ENCODE measurements at regions not wholly inside any gene's neighbourhood (a gene's known extent, or its start where the extent isn't known, plus 50 kb on each side); places are given as distances from the start of the nearest gene placed in this dataset.

DNA sequence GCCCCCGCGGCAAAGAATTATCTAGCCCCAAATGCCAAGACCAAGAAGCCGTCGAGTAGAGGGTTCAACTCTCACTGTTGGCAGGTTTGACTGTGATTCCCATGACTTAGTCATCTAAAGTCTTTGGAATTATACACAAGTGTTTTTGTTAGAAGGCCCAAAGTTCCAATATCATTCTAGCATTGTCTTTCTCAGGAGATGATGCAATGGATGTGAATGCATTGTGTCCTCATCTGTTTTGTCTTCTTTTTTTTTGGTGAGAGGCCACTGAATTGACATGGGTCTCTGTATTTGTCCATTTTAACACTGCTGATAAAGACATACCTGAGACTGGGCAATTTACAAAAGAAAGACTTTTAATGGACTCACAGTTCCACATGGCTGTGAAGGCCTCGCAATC is 290.5 kb upstream of the ZFP64 start:
- TF ChIP-seq, protein P1, sequence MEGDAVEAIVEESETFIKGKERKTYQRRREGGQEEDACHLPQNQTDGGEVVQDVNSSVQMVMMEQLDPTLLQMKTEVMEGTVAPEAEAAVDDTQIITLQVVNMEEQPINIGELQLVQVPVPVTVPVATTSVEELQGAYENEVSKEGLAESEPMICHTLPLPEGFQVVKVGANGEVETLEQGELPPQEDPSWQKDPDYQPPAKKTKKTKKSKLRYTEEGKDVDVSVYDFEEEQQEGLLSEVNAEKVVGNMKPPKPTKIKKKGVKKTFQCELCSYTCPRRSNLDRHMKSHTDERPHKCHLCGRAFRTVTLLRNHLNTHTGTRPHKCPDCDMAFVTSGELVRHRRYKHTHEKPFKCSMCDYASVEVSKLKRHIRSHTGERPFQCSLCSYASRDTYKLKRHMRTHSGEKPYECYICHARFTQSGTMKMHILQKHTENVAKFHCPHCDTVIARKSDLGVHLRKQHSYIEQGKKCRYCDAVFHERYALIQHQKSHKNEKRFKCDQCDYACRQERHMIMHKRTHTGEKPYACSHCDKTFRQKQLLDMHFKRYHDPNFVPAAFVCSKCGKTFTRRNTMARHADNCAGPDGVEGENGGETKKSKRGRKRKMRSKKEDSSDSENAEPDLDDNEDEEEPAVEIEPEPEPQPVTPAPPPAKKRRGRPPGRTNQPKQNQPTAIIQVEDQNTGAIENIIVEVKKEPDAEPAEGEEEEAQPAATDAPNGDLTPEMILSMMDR (IDR thresholded peaks at IDR 0.05; ENCODE audit: poor library complexity, severe bottlenecking): no peak
- TF ChIP-seq POLR2AphosphoS5 (IDR thresholded peaks at IDR 0.05) (no peak), EZH2 (IDR thresholded peaks at IDR 0.05; ENCODE audit: borderline replicate concordance, insufficient read depth, low read length, poor library complexity, severe bottlenecking) (no peak), MXI1 (conservative IDR thresholded peaks at IDR 0.05; ENCODE audit: poor library complexity, severe bottlenecking) (no peak), SMC3 (conservative IDR thresholded peaks at IDR 0.05; ENCODE audit: poor library complexity) (no peak), EP300 (conservative IDR thresholded peaks at IDR 0.05; ENCODE audit: poor library complexity, severe bottlenecking) (no peak)
